ENCODE measurements at regions not wholly inside any gene's neighbourhood (a gene's known extent, or its start where the extent isn't known, plus 50 kb on each side); places are given as distances from the start of the nearest gene placed in this dataset.

- DNase-seq (ENCODE audit: low read depth in 1 of 2, low spot score in 1 of 2) (no peak), FAIRE-seq (no peak), ATAC-seq (no peak)
- no peaks in the 10 kb centered on the region for H3K4me1 ChIP-seq
- TF ChIP-seq CHD2 (IDR thresholded peaks at IDR 0.05; ENCODE audit: low read length, partially characterized antibody) (no peak), HES2 (IDR thresholded peaks at IDR 0.05) (no peak), PBX3 (IDR thresholded peaks at IDR 0.05) (no peak), PHF8 (IDR thresholded peaks at IDR 0.05; ENCODE audit: borderline replicate concordance, low read depth) (no peak), RNF2 (IDR thresholded peaks at IDR 0.05; ENCODE audit: borderline replicate concordance, low read depth) (no peak), NPAS2 (CRISPR knock-in tag; IDR thresholded peaks at IDR 0.05; ENCODE audit: borderline replicate concordance) (no peak), CHD4 (IDR thresholded peaks at IDR 0.05; ENCODE audit: borderline replicate concordance) (no peak), E2F6 (IDR thresholded peaks at IDR 0.05; ENCODE audit: borderline replicate concordance, low read depth) (no peak), ATOH8 (CRISPR knock-in tag; IDR thresholded peaks at IDR 0.05; ENCODE audit: low read depth) (no peak), FOSL2 (IDR thresholded peaks at IDR 0.05) (no peak), FOSL2 (CRISPR knock-in tag; IDR thresholded peaks at IDR 0.05) (no peak)
- H3K9me3 ChIP-seq, result no peaks in the 10 kb centered on the region
- POLR2A ChIA-PET, result no interaction called here
- 41% methylated on average over 4 of the region's 4 CpGs for WGBS (ENCODE audit: missing lambda C conversion rate)
- H3K4me3 ChIP-seq, result no peak overlapping the region
- CTCF ChIA-PET, result no interaction called here
- H3K4me2 ChIP-seq, result no peak overlapping the region
- no peak overlapping the region for H3K27ac ChIP-seq
Observed at GRCh38 chr11:92536883-92537282, 312.3 kb downstream of the FAT3 start.

GRCh38 chr11:92540096-92540495, 315.5 kb downstream of the FAT3 start:
- no peak overlapping the region for H3K27ac ChIP-seq
- H3K4me2 ChIP-seq, result no peak overlapping the region
- DNase-seq (ENCODE audit: low read depth in 1 of 2, low spot score in 1 of 2) (no peak), ATAC-seq (no peak), FAIRE-seq (no peak)
- ChIA-PET POLR2A (no interaction called here), CTCF (no interaction called here)
- no peak for TF ChIP-seq PBX3 (IDR thresholded peaks at IDR 0.05)
- no peak for TF ChIP-seq E2F6 (IDR thresholded peaks at IDR 0.05; ENCODE audit: borderline replicate concordance, low read depth)
- TF ChIP-seq EP300 (IDR thresholded peaks at IDR 0.05), result no peak
- no peak for TF ChIP-seq NPAS2 (CRISPR knock-in tag; IDR thresholded peaks at IDR 0.05; ENCODE audit: borderline replicate concordance)
- TF ChIP-seq RFX5 (IDR thresholded peaks at IDR 0.05), result no peak
- no peak for TF ChIP-seq MAX (IDR thresholded peaks at IDR 0.05)
- no peaks in the 10 kb centered on the region for H3K4me1 ChIP-seq
- 68% methylated on average over 4 of the region's 4 CpGs for WGBS (ENCODE audit: missing lambda C conversion rate)
- no peak overlapping the region for H3K4me3 ChIP-seq
- H3K9me3 ChIP-seq, result no peaks in the 10 kb centered on the region

GRCh38 chr11:92545906-92546471, 321.4 kb downstream of the FAT3 start:
- no peak for ATAC-seq
- DNase-seq (ENCODE audit: low read depth in 1 of 2, low spot score in 1 of 2), result no peak
- Histone ChIP-seq H3K4me1 (no peaks in the 10 kb centered on the region), H3K27ac (no peak overlapping the region), H3K9me3 (no peaks in the 10 kb centered on the region), H3K4me2 (no peak overlapping the region), H3K4me3 (no peak overlapping the region)
- 31% methylated on average over 6 of the region's 6 CpGs for WGBS (ENCODE audit: missing lambda C conversion rate)
- no peak for TF ChIP-seq TFCP2L1 (CRISPR knock-in tag; IDR thresholded peaks at IDR 0.05)
- no peak for TF ChIP-seq BHLHE40 (IDR thresholded peaks at IDR 0.05; ENCODE audit: low read depth, low read length)
- no peak for TF ChIP-seq EHMT2 (IDR thresholded peaks at IDR 0.05; ENCODE audit: low read depth)
- no peak for TF ChIP-seq KDM5A (IDR thresholded peaks at IDR 0.05)
- TF ChIP-seq MYC (IDR thresholded peaks at IDR 0.05; ENCODE audit: borderline replicate concordance, low read length), result no peak
- no peak for TF ChIP-seq HEYL (CRISPR knock-in tag; IDR thresholded peaks at IDR 0.05)
- TF ChIP-seq ELK1 (IDR thresholded peaks at IDR 0.05; ENCODE audit: low read depth, low read length), result no peak
- FAIRE-seq, result no peak
- ChIA-PET POLR2A (no interaction called here), CTCF (no interaction called here)
